Germinal center (tissue), 1 donor: ENCODE measurements at regions not wholly inside any gene's neighbourhood (a gene's known extent, or its start where the extent isn't known, plus 50 kb on each side); places are given as distances from the start of the nearest gene placed in this dataset.
A peak's percentile ranks its signal among the peaks of the same experiment; 100 is the strongest.

Experiments used
- DNase-seq: peaks from one replicate; pipeline ENCODE4 v3.0.0; 2012; ENCODE audit warnings: mixed read lengths, low spot score

DNA sequence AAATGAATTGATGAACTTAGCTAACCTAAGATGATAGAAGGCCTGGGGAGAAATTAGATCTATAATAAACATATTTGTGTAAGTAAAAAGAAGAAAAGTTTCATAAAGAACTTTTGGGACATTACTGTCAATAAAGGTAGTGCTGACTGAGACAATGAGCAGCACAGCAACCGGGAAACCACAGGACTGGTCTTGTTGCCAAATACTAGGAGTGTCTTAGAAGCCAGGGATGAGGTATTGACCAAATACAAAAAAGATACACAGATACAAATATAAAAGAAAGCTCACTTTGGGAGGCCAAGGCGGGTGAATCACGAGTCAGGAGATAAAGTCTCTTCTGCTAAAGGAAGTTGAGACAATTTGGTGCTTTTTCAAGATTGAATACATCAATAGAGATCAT is 362.4 kb upstream of the ZNF385D start:
- no peak for DNase-seq

DNA sequence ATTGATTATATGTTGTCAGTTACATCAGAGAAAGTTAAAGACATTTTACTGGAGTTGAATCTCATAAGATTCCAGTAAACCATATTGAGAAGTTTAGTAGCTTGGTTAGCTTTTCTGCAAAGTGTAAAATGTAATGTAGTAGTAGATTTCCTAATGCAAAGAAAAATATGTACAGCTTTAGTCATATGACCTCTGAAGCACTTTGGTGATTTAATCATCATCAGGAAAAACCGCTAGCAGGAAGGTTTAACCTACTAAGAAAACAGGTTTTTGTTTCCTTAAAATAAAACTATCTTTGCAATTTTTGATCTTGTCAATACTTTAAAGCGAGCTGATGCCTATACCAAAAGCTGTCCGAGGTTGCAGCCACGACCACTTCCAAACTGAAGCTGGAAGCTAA is 364.6 kb upstream of the ZNF385D start:
- DNase-seq, result no peak

GRCh38 chr3:22117091-22117490 is 366.1 kb upstream of the ZNF385D start:
- DNase-seq, result no peak

GRCh38 chr3:22117751-22118346 is 366.8 kb upstream of the ZNF385D start:
- peak; percentile 2 for DNase-seq

DNA sequence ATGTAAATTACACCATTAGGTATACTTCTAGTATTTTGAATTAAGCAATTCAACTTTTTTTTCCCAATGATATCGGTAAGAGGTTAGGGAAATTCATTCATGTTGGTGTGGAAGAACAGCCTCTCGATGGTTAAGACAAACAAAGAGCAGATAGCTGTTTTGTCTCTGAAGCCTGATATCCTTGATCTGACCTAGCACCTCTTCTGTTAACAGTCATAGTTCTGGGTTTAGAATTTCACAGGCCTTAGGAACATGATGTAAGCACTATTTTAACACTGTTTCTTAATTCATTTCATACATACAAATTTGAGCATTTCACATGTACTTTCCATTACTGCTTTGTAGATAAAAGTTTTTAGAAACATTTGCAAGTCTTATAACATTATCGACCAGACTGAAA is 367.5 kb upstream of the ZNF385D start:
- no peak for DNase-seq

GRCh38 chr3:22121068-22121701 is 370.2 kb upstream of the ZNF385D start:
- DNase-seq, result no peak

DNA sequence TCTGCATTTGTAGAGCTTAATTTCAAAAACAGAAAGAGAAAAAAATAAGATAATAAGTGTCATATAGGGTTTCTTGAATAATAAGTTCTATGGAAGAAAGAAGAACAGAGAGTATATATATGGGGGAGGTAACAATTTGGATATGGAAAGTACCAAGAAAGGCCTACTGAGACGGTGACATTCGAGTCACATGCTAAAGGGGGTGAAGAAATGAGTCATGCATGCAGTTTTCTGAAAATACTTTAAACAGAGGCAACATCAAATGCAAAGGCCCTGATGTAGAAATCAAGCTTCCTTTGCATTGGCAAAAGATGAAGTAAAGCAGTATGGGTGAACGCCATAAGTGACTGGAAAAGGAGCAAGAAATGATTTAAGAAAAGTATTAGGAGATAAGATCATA is 371.6 kb upstream of the ZNF385D start:
- no peak for DNase-seq

GRCh38 chr3:22129101-22129500 is 378.1 kb upstream of the ZNF385D start:
- no peak for DNase-seq

DNA sequence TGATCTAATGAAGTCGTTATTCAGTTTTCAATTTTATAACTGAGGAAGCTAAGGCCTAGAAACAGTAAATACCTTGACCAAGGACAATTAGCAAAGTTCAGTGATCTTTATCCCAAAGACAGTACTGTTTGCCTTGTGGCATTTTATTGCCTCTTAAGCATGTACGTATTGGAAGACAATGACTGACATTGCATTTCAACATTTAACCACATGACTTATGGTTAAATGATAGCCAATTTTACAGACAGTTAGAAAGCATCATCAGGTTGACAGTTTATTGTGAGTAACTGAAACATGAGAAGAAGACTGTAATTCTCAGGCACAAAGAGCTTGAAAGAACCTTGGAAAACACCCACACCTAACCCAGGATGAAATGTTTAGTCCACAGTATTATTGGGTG is 390.8 kb upstream of the ZNF385D start:
- DNase-seq, result no peak

DNA sequence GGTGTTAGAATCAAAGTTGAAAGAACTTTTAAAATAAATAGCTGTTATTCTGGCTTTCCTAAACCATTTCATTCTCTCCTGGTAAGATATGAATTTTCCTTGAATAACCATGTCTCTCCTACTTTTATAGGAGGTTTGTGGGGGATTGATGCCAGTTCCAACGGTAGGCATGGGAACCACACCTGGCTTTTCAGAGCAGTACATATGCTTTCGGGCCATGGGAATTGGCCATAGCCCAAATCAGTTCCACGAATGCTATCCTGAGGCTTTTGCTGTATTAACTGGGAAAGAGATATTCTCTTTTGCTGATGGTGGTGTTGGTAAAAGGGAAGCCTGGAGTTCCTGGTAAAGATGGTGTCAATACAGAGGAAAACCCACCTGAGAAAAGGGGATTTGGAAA is 396.2 kb upstream of the ZNF385D start:
- DNase-seq, result no peak

DNA sequence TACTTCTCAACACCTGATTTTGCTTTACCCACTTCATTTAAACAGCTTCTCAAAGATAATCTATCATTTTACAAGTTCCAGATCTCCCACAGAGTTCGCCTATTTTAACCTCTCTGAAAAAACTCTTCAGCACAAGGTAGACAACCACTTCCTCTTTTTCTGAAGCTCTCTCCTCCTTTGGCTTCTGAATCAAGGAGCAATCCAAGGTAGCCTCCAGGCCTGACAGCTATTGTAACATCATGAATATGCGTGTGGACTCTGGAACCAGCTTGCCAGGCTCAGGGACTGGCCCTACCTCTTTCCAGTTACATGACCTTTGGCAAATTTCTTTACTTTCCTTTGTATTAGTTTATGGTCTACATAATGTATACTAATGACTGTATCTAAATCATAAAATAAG is 405.9 kb upstream of the ZNF385D start:
- DNase-seq, result no peak

- no peak for DNase-seq
Observed at GRCh38 chr3:22157848-22158247, 406.8 kb upstream of the ZNF385D start.

- no peak for DNase-seq
Observed at GRCh38 chr3:22159004-22159695, 408.1 kb upstream of the ZNF385D start.

DNA sequence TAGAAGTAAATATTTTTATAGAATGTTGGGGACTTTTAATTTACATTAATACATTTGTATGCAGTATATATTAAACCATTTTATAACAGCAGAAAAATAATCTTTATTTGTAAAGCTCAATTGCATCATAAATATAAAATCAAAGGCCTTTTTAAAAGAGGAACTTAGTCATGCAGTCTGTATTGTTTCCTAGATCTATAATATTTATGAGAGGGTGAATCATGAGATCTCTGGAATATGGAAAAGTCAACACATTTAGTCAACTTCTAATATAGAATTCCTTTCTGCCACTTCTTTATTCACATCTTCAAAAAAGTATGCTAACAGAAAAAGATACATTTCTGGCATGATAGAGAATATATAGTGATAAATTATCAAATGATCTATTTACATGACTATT is 410.3 kb upstream of the ZNF385D start:
- DNase-seq, result no peak

DNA sequence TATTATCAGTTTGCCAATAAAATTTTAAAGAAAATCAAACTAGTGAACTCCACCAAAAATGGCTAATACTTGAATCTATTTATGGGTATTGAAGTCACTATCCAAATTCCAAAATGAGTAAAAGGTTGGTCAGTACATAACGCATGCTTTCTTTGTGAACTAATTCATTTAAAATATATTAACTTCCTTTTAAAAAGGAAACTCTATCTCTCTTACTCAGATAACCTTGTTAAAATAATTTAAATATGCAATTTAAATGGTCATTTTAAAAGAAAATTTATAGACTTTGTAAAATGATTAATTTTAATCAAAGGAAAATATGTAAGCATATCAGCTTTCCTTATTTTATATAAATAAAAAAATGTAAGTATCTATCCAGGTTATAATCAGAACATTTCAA is 419.4 kb upstream of the ZNF385D start:
- DNase-seq, result no peak

GRCh38 chr3:22172964-22173363 is 422.0 kb upstream of the ZNF385D start:
- no peak for DNase-seq

DNA sequence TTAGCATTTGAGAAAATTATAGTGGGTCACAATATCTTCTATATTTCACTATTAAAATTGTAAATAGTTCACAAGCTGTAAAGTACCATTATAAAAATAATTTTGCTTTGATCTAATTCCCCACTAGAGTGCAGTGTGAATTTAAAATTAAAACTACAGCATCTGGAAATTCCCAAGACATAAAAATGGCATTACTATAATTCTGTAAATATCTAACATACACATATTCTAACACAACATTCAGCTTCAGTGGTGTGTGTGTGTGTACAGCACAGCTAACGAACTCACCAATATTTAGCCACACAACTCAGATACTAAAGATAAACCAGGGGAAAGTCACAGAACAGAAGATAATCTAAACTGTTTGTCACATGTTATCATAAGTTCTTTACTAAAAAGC is 424.9 kb upstream of the ZNF385D start:
- DNase-seq, result no peak

GRCh38 chr3:22176911-22177310 is 425.9 kb upstream of the ZNF385D start:
- DNase-seq, result no peak

DNA sequence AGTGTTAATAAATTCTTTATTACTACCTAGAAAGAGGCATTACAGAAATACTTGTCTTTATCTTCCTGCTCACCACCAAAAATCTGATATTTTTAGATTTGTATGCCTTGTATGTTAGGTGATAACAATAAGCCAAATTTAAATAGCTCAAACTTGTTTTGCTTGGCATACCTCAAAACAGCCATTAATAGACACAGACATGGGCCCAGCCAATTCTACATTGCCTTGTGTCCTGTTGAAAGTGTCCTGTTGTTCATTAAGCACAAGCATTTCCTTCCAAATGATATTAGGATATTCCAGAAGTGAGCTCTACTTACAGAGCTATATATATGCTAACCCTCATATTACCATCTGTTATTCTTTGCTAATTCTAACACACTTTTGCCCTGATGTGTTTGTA is 438.6 kb upstream of the ZNF385D start:
- DNase-seq, result no peak

- no peak for DNase-seq
Observed at GRCh38 chr3:22199095-22199494, 448.1 kb upstream of the ZNF385D start.

DNA sequence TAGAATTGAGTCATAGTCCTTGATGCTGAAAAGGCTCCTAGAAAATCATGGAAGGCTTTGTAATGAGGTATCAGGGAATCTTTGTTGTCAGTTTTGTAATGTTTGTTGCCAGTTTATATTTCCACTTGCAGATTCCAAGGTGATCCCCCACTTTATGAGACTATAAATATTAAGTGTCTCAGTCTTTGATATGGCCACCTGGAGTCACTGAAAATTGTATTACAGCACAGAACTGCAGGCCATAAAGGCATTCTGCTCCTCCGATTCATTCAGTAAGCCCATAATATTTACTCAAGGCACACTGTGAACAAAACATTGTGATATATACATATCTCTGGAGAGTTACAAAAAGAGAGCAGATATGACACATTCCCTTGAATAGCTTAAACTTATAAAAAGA is 457.8 kb upstream of the ZNF385D start:
- no peak for DNase-seq

GRCh38 chr3:22209578-22209977 is 458.6 kb upstream of the ZNF385D start:
- DNase-seq, result no peak

GRCh38 chr3:22210693-22211092 is 459.7 kb upstream of the ZNF385D start:
- DNase-seq, result no peak

DNA sequence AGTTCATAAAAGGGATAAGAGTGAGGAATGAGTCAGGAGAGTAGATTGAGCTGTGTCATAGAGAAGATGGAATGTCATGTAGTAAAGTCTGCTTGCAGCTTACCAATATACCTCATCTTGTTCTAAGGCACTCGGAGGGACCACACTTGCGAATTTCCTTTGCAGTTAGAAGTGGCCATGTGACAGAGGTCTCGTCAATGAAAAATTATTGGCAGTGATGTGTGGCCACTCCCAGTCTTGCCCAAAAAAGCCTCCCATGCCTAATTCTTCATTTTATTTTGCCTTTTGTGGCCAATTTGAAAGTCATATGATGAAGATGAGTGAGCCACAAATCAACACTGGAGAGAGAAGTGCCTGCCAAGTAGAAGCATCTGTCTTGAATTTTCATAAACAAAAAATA is 465.6 kb upstream of the ZNF385D start:
- no peak for DNase-seq
